K562 (cell line): ENCODE measurements at regions not wholly inside any gene's neighbourhood (a gene's known extent, or its start where the extent isn't known, plus 50 kb on each side); places are given as distances from the start of the nearest gene placed in this dataset.

Experiments used
- ATAC-seq: fragments of 200-7000 bp; cut with Tn5 transposase; 3 replicates; pipeline ENCODE4 v1.9.1; 2020; ENCODE audit warnings: moderate library complexity
- BruUV-seq: library from RNA; stranded (reverse); fragments of 400-500 nt; replicated peaks from 2 replicates; lab custom pipeline; 2021; lab: Mats Ljungman, UMichigan
- CTCF ChIA-PET: fragments of 300-600 bp; formaldehyde crosslinking; extraction: SDS; loops from one replicate; lab custom pipeline; 2021; ENCODE audit warnings: low intra/inter-chr PET ratio; lab: Yijun Ruan, JAX
- POLR2A ChIA-PET: fragments of 300-600, 350-650 bp; sonication (Branson Sonifier 250); formaldehyde crosslinking; extraction: SDS; loops from one replicate; lab custom pipeline; 2021; ENCODE audit warnings: antibody characterized with exemption, inconsistent platforms; lab: Yijun Ruan, JAX
- DNase-seq, 4 experiments: peaks; one replicate each; pipeline versions ENCODE4 v3.0.0 to v3.0.0-alpha.2; 2011 to 2018; ENCODE audit warnings: low spot score in 3 of 4, mixed read lengths in 3 of 4; ENCODE audit errors: extremely low read depth in 1 of 4
- FAIRE-seq: peaks from 2 replicates; lab custom pipeline; 2011; peaks lifted over from hg19 to GRCh38; lab: Jason Lieb, UNC
- H2AFZ ChIP-seq: 2 replicates; pipeline ENCODE4 v1.6.0; 2011; ENCODE audit warnings: low read depth, low read length, control low read depth, inconsistent platforms
- H3K27ac ChIP-seq: fragments of 200-600 bp; 3 replicates; pipeline ENCODE4 v1.8.0; 2011; ENCODE audit warnings: low read depth, mild to moderate bottlenecking, control low read depth, inconsistent platforms, low read length, moderate library complexity, mixed read lengths; ENCODE audit errors: extremely low read depth
- H3K27me3 ChIP-seq, 2 experiments: fragments of 300-600 bp in 1 of 2; 2 replicates in 1 of 2; 3 replicates in 1 of 2; pipeline versions ENCODE4 v1.6.0 to v1.8.0; 2011; ENCODE audit warnings: inconsistent platforms in 2 of 2, low read length in 2 of 2, mild to moderate bottlenecking in 1 of 2, mixed read lengths in 1 of 2, moderate library complexity in 1 of 2; ENCODE audit not compliant: control insufficient read depth in 2 of 2, insufficient read depth in 2 of 2
- H3K36me3 ChIP-seq: fragments of 300-600 bp; 3 replicates; pipeline ENCODE4 v1.8.0; 2011; ENCODE audit warnings: mild to moderate bottlenecking, low read length, inconsistent platforms; ENCODE audit not compliant: control insufficient read depth, insufficient read depth
- H3K4me1 ChIP-seq, 2 experiments: fragments of 200-600 bp in 1 of 2; replicated peaks in 1 of 2; 2 replicates in 1 of 2; 3 replicates in 1 of 2; pipeline versions ENCODE4 v1.5.1 to v1.8.0; 2011; ENCODE audit warnings: inconsistent platforms in 2 of 2, low read length in 2 of 2, mild to moderate bottlenecking in 1 of 2, mixed read lengths in 1 of 2, moderate library complexity in 1 of 2; ENCODE audit not compliant: control insufficient read depth in 2 of 2, insufficient read depth in 2 of 2
- H3K4me2 ChIP-seq: 2 replicates; pipeline ENCODE4 v1.6.1; 2011; ENCODE audit warnings: low read length, control low read depth, inconsistent platforms, mixed read lengths; ENCODE audit not compliant: insufficient read depth
- H3K4me3 ChIP-seq: fragments of 200-600 bp; sonication (generic), shearing (Covaris generic); 2 replicates; pipeline ENCODE4 v1.5.1; 2016; ENCODE audit warnings: control low read depth, inconsistent platforms
- H3K79me2 ChIP-seq: fragments of 200-600 bp; 3 replicates; pipeline ENCODE4 v1.8.0; 2011; ENCODE audit warnings: low read length, inconsistent platforms; ENCODE audit not compliant: control insufficient read depth, insufficient read depth
- H3K9ac ChIP-seq, 2 experiments: 2 replicates each; pipeline versions ENCODE4 v1.6.0 to v1.6.1; 2011; ENCODE audit warnings: low read depth in 2 of 2, low read length in 2 of 2, control low read depth in 1 of 2, inconsistent platforms in 1 of 2, mild to moderate bottlenecking in 1 of 2, mixed read lengths in 1 of 2; ENCODE audit not compliant: insufficient read depth in 1 of 2
- H3K9me1 ChIP-seq: one replicate; pipeline ENCODE4 v1.6.0; 2011; ENCODE audit warnings: inconsistent platforms, mild to moderate bottlenecking, low read length, moderate library complexity; ENCODE audit not compliant: control insufficient read depth, insufficient read depth
- H3K9me3 ChIP-seq: replicated peaks from 2 replicates; pipeline ENCODE4 v1.5.1; 2011; ENCODE audit warnings: low read depth, low read length, inconsistent platforms; ENCODE audit not compliant: control insufficient read depth, insufficient read depth
- H4K20me1 ChIP-seq: replicated peaks from 2 replicates; pipeline ENCODE4 v1.6.1; 2011; ENCODE audit warnings: low read length, inconsistent platforms, mixed read lengths; ENCODE audit not compliant: control insufficient read depth, insufficient read depth
- ARID2 ChIP-seq: fragments of 450-650 bp; IDR thresholded peaks from 2 replicates; pipeline ENCODE4 v1.6.1; 2017; ENCODE audit warnings: antibody characterized with exemption, mild to moderate bottlenecking
- CBX5 ChIP-seq: IDR thresholded peaks from 2 replicates; pipeline ENCODE4 v1.6.1; 2014; ENCODE audit warnings: low read depth, borderline replicate concordance
- ETV6 ChIP-seq, 3 experiments: fragments of 150-350 bp in 1 of 3; sonication (generic) in 1 of 3; formaldehyde crosslinking in 1 of 3; IDR thresholded peaks; 2 replicates each; pipeline versions ENCODE4 v1.6.1 to v1.8.0; 2014 to 2022; ENCODE audit warnings: borderline replicate concordance in 2 of 3, low read depth in 2 of 3, antibody characterized with exemption in 1 of 3, low read length in 1 of 3, mild to moderate bottlenecking in 1 of 3, missing genetic modification reagents in 1 of 3
- GABPB1 ChIP-seq: sonication (generic); formaldehyde crosslinking; IDR thresholded peaks from 2 replicates; pipeline ENCODE4 v1.8.0; 2022; ENCODE audit warnings: mild to moderate bottlenecking, missing genetic modification reagents
- HNRNPH1 ChIP-seq: fragments of 200-400 bp; formaldehyde crosslinking; optimal IDR thresholded peaks from 2 replicates; pipeline ENCODE3; 2017; ENCODE audit warnings: low read depth, mild to moderate bottlenecking, low read length, moderate library complexity
- KAT2B ChIP-seq: IDR thresholded peaks from one replicate; pipeline ENCODE4 v1.6.1; 2012; ENCODE audit warnings: low read depth, mild to moderate bottlenecking, control low read depth, inconsistent platforms, low read length, moderate library complexity
- PTTG1 ChIP-seq: fragments of 450-650 bp; IDR thresholded peaks from 2 replicates; pipeline ENCODE4 v1.6.1; 2016; ENCODE audit warnings: low read depth, mild to moderate bottlenecking, missing genetic modification characterization, missing compliant biosample characterization
- SLC30A9 ChIP-seq: fragments of 250-450 bp; sonication (Bioruptor Pico); IDR thresholded peaks from 2 replicates; pipeline ENCODE4 v1.8.0; 2022; ENCODE audit warnings: mild to moderate bottlenecking, moderate library complexity
- TGIF2 ChIP-seq: sonication (generic); formaldehyde crosslinking; IDR thresholded peaks from 2 replicates; pipeline ENCODE4 v1.8.1; 2022; ENCODE audit warnings: mild to moderate bottlenecking, missing genetic modification reagents, moderate library complexity
- XRCC4 ChIP-seq: IDR thresholded peaks from one replicate; pipeline ENCODE4 v1.6.1; 2011; ENCODE audit not compliant: insufficient read depth, insufficient read length; ENCODE audit errors: extremely low read depth
- ZKSCAN3 ChIP-seq: fragments of 250-450 bp; sonication (Bioruptor Pico); IDR thresholded peaks from 2 replicates; pipeline ENCODE4 v1.4.0; 2020
- ZNF124 ChIP-seq: sonication (generic); formaldehyde crosslinking; IDR thresholded peaks from 2 replicates; pipeline ENCODE4 v1.8.1; 2022; ENCODE audit warnings: missing genetic modification reagents
- ZNF146 ChIP-seq: IDR thresholded peaks from one replicate; pipeline ENCODE4 v1.6.1; 2018; ENCODE audit warnings: missing compliant biosample characterization; ENCODE audit not compliant: unreplicated experiment
- ZNF197 ChIP-seq: fragments of 200-800 bp; sonication (Bioruptor generic); IDR thresholded peaks from 2 replicates; pipeline ENCODE4 v1.6.1; 2016; ENCODE audit warnings: low read depth, missing genetic modification characterization, missing compliant biosample characterization
- ZNF311 ChIP-seq: fragments of 250-450 bp; sonication (Bioruptor Pico); IDR thresholded peaks from 2 replicates; pipeline ENCODE4 v1.4.0; 2020; ENCODE audit warnings: mild to moderate bottlenecking, moderate library complexity
- in situ Hi-C: fragments of 300-500 bp; cut with MboI; formaldehyde crosslinking; loops from 4 replicates; pipeline ENCODE4 v1.15.0; 2018; ENCODE audit warnings: inconsistent platforms, mixed read lengths
- intact Hi-C: fragments of 100-400 bp; cut with micrococcal nuclease; formaldehyde crosslinking; loops from 2 replicates; pipeline ENCODE4 v1.14.2; 2022
- TF ChIP-seq, protein P1 (sequence below): fragments of 250-450 bp; sonication (Bioruptor Pico); IDR thresholded peaks from 2 replicates; pipeline ENCODE4 v1.4.0; 2020

DNA sequence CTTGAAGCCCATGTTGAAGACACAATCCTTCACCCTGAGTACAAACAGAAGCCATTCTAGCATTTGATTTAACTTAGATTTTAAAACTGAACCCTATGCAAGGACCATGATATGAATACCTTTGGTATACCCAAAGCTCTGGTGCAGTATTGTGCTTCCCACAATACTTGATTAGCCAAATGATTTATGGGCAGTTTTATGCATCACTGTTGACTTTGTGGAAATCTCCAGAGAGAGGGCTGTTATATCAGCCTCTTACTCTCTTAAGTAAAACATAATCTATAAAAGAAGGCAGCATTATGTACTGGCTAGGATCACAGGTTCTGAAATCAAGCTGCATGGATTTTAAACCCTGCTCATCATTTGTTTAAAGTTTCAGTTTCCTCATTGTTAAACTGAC lies 762.8 kb downstream of the EFNA5 start:
- FAIRE-seq (no peak), DNase-seq (no peak), ATAC-seq (no peak)
- intact Hi-C loops: no loop called here
- Histone ChIP-seq H3K9me1 (no peaks in the 10 kb centered on the region), H3K79me2 (no peaks in the 10 kb centered on the region), H3K36me3 (no peaks in the 10 kb centered on the region), H3K9ac (no peak overlapping the region), H3K4me2 (no peak overlapping the region), H4K20me1 (no peaks in the 10 kb centered on the region), H3K9me3 (no peaks in the 10 kb centered on the region), H3K27me3 (no peaks in the 10 kb centered on the region), H3K4me1 (no peaks in the 10 kb centered on the region), H2AFZ (no peak overlapping the region), H3K27ac (no peak overlapping the region), H3K4me3 (no peak overlapping the region)
- ChIA-PET CTCF (no interaction called here), POLR2A (no interaction called here)
- in situ Hi-C loops: no loop called here
- BruUV-seq: no TSS peak
- TF ChIP-seq ZNF124 (CRISPR knock-in tag) (no peak), ZKSCAN3 (CRISPR knock-in tag) (no peak), PTTG1 (tag) (no peak), ARID2 (no peak), ZNF146 (no peak), CBX5 (no peak), HNRNPH1 (no peak), ETV6 (IDR thresholded peaks at IDR 0.05; ENCODE audit: borderline replicate concordance in 1 of 2, low read depth in 2 of 2, low read length in 1 of 2) (no peak), ETV6 (CRISPR knock-in tag; IDR thresholded peaks at IDR 0.05; ENCODE audit: borderline replicate concordance) (no peak), KAT2B (no peak), GABPB1 (CRISPR knock-in tag) (no peak), ZNF197 (CRISPR knock-in tag) (no peak), SLC30A9 (CRISPR knock-in tag) (no peak), TGIF2 (CRISPR knock-in tag) (no peak), ZNF311 (CRISPR knock-in tag) (no peak), XRCC4 (no peak)
- TF ChIP-seq, protein P1, sequence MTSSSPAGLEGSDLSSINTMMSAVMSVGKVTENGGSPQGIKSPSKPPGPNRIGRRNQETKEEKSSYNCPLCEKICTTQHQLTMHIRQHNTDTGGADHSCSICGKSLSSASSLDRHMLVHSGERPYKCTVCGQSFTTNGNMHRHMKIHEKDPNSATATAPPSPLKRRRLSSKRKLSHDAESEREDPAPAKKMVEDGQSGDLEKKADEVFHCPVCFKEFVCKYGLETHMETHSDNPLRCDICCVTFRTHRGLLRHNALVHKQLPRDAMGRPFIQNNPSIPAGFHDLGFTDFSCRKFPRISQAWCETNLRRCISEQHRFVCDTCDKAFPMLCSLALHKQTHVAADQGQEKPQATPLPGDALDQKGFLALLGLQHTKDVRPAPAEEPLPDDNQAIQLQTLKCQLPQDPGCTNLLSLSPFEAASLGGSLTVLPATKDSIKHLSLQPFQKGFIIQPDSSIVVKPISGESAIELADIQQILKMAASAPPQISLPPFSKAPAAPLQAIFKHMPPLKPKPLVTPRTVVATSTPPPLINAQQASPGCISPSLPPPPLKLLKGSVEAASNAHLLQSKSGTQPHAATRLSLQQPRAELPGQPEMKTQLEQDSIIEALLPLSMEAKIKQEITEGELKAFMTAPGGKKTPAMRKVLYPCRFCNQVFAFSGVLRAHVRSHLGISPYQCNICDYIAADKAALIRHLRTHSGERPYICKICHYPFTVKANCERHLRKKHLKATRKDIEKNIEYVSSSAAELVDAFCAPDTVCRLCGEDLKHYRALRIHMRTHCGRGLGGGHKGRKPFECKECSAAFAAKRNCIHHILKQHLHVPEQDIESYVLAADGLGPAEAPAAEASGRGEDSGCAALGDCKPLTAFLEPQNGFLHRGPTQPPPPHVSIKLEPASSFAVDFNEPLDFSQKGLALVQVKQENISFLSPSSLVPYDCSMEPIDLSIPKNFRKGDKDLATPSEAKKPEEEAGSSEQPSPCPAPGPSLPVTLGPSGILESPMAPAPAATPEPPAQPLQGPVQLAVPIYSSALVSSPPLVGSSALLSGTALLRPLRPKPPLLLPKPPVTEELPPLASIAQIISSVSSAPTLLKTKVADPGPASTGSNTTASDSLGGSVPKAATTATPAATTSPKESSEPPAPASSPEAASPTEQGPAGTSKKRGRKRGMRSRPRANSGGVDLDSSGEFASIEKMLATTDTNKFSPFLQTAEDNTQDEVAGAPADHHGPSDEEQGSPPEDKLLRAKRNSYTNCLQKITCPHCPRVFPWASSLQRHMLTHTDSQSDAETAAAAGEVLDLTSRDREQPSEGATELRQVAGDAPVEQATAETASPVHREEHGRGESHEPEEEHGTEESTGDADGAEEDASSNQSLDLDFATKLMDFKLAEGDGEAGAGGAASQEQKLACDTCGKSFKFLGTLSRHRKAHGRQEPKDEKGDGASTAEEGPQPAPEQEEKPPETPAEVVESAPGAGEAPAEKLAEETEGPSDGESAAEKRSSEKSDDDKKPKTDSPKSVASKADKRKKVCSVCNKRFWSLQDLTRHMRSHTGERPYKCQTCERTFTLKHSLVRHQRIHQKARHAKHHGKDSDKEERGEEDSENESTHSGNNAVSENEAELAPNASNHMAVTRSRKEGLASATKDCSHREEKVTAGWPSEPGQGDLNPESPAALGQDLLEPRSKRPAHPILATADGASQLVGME (CRISPR knock-in tag): no peak
